Renal cortex interstitium (tissue), 11 donors: ENCODE measurements at regions not wholly inside any gene's neighbourhood (a gene's known extent, or its start where the extent isn't known, plus 50 kb on each side); places are given as distances from the start of the nearest gene placed in this dataset.

Experiments
- DNase-seq, 11 donors: peaks; one replicate each; pipeline ENCODE4 v3.0.0-alpha.2; 2013; ENCODE audit warnings: low read depth in 9 of 11, low spot score in 4 of 11; ENCODE audit errors: extremely low read depth in 1 of 11

- no peak for DNase-seq
Observed at GRCh38 chr3:110814170-110815007, 257.2 kb upstream of the NECTIN3 start.

GRCh38 chr3:110815008-110815583 is 256.5 kb upstream of the NECTIN3 start:
- DNase-seq: no peak

DNA sequence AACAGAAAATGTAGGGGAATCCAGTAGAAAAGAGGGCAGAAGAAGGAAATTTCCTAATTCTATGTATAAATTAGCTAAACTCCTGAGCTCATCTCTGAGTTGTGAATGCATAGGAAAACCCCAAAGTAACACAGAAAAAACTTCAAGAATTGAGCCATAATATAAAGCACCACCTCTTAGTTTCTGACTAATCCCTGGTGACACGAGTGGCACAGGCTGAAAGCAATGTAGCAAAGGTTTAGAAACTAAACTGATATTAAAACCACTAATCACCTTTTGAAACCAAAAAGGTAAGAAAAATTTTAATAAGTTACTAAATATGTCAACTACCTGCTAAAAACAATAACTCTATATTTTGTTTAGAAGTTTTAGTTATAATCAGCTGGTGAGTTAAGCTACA is 255.6 kb upstream of the NECTIN3 start:
- no peak for DNase-seq

DNA sequence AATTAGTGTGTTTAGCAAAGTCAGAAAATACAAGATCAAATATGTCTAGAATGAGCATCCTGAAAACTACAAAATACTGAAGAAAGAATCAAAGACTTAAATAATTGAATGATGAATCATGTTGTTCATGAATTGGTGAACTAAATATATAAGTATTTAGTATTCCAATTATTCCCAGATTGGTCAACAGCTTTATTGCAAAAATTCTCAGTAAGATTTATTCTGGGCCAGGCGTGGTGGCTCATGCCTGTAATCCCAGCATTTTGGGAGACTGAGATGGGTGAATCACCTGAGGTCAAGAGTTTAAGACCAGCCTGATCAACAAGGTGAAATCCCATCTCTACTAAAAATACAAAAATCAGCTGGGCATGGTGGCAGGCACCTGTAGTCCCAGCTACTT is 250.0 kb upstream of the NECTIN3 start:
- DNase-seq: no peak

DNA sequence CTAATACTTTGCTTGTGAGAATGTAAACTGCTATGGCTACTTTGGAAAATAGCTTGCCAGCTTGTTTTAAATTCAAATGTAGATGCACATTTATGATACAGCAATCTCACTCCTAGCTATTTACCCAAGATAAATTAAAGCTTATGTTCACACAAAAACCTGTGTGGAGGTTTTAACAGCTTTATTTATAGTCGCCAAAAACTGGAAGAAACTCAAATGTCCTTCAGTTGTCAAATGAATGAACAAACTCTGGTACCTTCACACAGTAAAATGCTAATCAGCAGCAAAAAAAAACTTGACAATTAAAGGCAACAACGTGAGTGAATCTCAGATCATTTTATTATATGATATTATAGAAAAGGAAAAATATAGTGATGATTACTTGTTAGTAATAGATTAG is 248.6 kb upstream of the NECTIN3 start:
- no peak for DNase-seq

DNA sequence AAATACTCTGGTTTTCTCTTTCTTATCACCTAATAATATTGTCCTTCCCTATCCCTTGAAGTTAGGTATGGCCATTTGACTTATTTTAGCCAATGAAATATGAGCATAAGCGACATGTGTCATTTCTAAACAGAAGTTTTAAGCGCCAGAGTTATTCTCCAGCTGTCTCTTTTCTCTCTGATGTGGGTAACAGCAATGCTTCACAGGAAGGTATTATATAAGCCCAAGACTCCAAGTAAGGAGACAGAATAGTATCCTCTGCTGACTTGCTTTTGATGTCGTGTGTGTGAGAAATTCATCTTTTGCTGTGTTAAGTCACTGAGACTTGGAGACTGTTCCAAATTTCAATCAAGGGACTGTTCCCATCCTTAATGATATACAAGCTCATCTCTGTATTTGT is 224.6 kb upstream of the NECTIN3 start:
- DNase-seq: no peak

DNA sequence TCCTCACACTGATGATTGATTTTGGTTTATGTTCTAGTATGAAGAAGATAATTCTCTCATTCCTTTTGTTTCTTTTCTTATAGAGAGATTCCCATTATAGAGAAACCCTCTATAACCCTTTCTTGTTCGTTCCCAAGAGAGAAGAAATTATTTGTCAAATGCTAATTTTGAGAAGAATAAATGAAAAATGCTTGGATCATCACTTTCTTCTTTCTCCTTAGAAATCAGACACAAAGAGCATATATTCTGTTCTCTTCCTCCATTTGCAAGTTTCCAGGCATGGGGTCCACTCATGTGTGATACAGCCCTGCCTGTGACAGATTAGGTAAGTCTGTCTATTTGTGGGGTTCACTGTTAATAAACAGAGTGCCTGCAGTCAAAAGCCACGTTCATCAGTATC is 222.6 kb upstream of the NECTIN3 start:
- DNase-seq: no peak

DNA sequence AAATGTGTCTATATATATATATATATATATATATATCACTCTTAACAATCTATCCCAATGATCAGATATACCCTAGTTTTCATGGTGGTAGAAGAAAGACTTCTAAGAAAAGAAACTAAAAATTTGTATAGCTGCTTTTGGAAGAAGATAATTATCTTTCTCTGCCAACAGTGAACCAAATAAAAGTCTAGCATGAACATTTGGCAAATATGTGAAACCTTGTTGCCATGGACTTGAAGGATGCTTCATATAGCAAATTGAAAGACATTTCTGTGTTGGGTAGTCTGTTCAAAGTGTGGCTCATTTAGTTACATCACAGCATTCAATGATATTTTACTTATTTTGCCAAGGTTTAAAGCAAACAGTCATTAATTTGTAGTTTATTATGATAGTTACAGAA is 219.9 kb upstream of the NECTIN3 start:
- DNase-seq: no peak

GRCh38 chr3:110855207-110855606 is 216.4 kb upstream of the NECTIN3 start:
- DNase-seq: no peak

- DNase-seq: no peak
Observed at GRCh38 chr3:110856916-110857315, 214.7 kb upstream of the NECTIN3 start.

- DNase-seq: no peak
Observed at GRCh38 chr3:110858549-110858948, 213.1 kb upstream of the NECTIN3 start.

DNA sequence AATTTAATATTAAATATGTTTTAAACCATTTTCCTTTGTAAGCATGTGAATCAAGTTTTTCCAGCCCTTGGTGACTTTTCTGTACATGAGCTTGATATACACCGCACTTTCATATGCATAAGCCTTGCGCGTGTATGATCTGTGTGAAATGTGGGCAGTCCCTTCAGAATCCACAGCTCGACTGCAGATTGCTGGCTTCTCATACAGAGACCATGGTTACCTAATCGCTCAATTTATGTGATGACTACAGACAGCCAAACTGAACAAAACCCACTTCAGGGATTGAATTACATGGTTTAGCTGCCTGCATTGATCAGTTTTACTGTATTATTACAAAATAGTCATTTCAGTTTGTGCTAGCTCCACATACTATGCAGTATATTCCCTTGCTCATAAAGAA is 212.3 kb upstream of the NECTIN3 start:
- DNase-seq: no peak

- DNase-seq: no peak
Observed at GRCh38 chr3:110859993-110860392, 211.6 kb upstream of the NECTIN3 start.

GRCh38 chr3:110865934-110866333 is 205.7 kb upstream of the NECTIN3 start:
- DNase-seq: no peak

GRCh38 chr3:110868106-110868505 is 203.5 kb upstream of the NECTIN3 start:
- no peak for DNase-seq

DNA sequence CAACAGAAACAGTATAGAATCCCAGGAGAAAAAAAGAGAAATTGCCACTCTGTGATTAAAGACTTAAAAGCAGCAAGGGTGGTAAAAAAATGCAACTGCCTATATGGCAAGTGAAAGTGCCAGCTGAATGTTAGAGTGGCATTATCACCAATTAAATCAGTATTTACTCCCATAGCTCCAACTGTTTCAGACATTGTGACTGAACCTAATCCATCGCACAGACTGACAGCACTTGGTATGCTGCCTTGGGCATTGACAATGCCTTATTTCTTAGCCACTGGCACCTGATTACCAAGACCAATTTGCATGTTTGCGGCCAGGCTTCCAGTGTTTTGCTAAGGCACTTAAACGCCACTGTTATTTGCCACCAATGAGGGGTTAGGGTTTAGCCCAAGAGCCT is 201.9 kb upstream of the NECTIN3 start:
- no peak for DNase-seq

- DNase-seq: no peak
Observed at GRCh38 chr3:110871869-110872268, 199.7 kb upstream of the NECTIN3 start.

DNA sequence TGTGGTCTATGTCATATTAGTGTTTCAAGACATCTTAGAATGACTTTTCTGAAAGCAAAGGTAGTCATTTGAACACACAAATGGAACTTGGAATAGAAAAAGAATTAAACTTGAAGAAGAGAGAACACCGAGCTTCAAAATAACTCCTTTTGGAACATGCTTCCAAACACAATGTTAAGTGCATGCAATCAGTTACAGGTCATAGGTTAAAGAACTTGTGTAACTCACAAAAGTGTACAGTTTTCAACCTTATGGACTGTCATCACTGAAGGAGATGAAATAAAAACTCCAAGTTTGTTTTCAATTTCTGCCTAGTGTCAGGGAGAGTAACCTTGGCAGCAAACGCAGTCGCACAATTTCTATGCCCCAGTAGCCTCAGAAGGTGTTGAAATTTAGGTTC is 192.9 kb upstream of the NECTIN3 start:
- DNase-seq: no peak

DNA sequence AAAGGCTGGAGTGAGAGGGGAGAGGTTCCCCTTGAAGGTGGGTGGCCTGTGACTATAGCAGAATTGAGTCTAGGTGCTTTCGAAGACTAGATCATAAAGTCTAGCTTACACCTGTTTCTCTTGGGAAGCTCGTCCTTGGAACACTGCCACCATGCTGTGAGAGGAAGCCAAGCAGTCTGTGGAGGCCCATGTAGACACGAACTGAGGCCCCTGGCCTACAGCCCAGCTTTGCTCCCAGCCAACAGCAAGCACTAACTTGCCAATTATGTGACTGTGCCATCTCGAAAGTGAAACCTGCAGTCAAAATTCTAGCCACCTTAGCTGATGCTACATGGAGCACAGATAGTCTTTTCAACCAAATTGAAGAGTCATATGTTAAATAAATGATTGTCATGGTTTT is 190.5 kb upstream of the NECTIN3 start:
- no peak for DNase-seq

- DNase-seq: no peak
Observed at GRCh38 chr3:110886222-110886893, 185.3 kb upstream of the NECTIN3 start.
